Natural killer cell (primary cell): ENCODE measurements at regions not wholly inside any gene's neighbourhood (a gene's known extent, or its start where the extent isn't known, plus 50 kb on each side); places are given as distances from the start of the nearest gene placed in this dataset.

Experiments used
- ATAC-seq, 3 donors: fragments of 150-1000 bp in 2 of 3; fragments of 200-7000 bp in 1 of 3; cut with Tn5 transposase; 1 replicate in 1 of 3; 2 replicates in 2 of 3; pipeline ENCODE4 v1.10.0; 2021; ENCODE audit warnings: mild to moderate bottlenecking in 2 of 3, moderate library complexity in 2 of 3
- DNase-seq, 2 donors: peaks; one replicate each; pipeline versions ENCODE4 v3.0.0 to v3.0.0-alpha.2; 2013 to 2021; ENCODE audit warnings: mixed read lengths in 1 of 2
- H3K27ac ChIP-seq: one replicate; pipeline ENCODE4 v1.5.1; 2013; ENCODE audit warnings: mild to moderate bottlenecking, low read length
- H3K27me3 ChIP-seq: one replicate; pipeline ENCODE4 v1.6.1; 2013; ENCODE audit warnings: low read length; ENCODE audit not compliant: control insufficient read depth, insufficient read depth
- H3K36me3 ChIP-seq: one replicate; pipeline ENCODE4 v1.6.1; 2013; ENCODE audit warnings: low read length; ENCODE audit not compliant: control insufficient read depth, insufficient read depth
- H3K4me1 ChIP-seq: one replicate; pipeline ENCODE4 v1.6.1; 2013; ENCODE audit warnings: low read length; ENCODE audit not compliant: control insufficient read depth, insufficient read depth
- H3K4me3 ChIP-seq: one replicate; pipeline ENCODE4 v1.5.1; 2013; ENCODE audit warnings: low read length
- H3K9me3 ChIP-seq: one replicate; pipeline ENCODE4 v1.6.1; 2013; ENCODE audit warnings: low read length; ENCODE audit not compliant: control insufficient read depth, insufficient read depth
- H3K27ac Mint-ChIP-seq, 2 donors: one replicate each; pipeline ENCODE4 v1.8.0; 2022; ENCODE audit warnings: mild to moderate bottlenecking in 2 of 2, mixed read lengths in 2 of 2, moderate library complexity in 1 of 2
- H3K27me3 Mint-ChIP-seq, 2 donors: one replicate each; pipeline ENCODE4 v1.8.0; 2022; ENCODE audit warnings: low read depth in 2 of 2, mixed read lengths in 2 of 2
- H3K36me3 Mint-ChIP-seq: one replicate; pipeline ENCODE4 v1.8.0; 2022; ENCODE audit warnings: mixed read lengths
- H3K4me1 Mint-ChIP-seq, 2 donors: one replicate each; pipeline ENCODE4 v1.8.0; 2022; ENCODE audit warnings: mixed read lengths in 2 of 2
- H3K4me3 Mint-ChIP-seq: one replicate; pipeline ENCODE4 v1.8.0; 2022; ENCODE audit warnings: mild to moderate bottlenecking, moderate library complexity, mixed read lengths
- H3K9me3 Mint-ChIP-seq, 2 donors: one replicate each; pipeline ENCODE4 v1.8.0; 2022; ENCODE audit warnings: mixed read lengths in 2 of 2
- whole genome bisulfite sequencing: methylation state at CpG from one replicate; pipeline ENCODE4 v1.1.7; 2013; ENCODE audit warnings: missing lambda C conversion rate; ENCODE audit not compliant: insufficient coverage; 5-methylcytosine and 5-hydroxymethylcytosine counted together
- intact Hi-C: fragments of 100-400 bp; cut with micrococcal nuclease; formaldehyde crosslinking; loops from one replicate; pipeline ENCODE4 v1.14.2; 2022
- TF ChIP-seq, protein P1 (sequence below): fragments of 200-600 bp; IDR thresholded peaks from one replicate; pipeline ENCODE4 v1.8.0; 2022; ENCODE audit warnings: antibody characterized with exemption

DNA sequence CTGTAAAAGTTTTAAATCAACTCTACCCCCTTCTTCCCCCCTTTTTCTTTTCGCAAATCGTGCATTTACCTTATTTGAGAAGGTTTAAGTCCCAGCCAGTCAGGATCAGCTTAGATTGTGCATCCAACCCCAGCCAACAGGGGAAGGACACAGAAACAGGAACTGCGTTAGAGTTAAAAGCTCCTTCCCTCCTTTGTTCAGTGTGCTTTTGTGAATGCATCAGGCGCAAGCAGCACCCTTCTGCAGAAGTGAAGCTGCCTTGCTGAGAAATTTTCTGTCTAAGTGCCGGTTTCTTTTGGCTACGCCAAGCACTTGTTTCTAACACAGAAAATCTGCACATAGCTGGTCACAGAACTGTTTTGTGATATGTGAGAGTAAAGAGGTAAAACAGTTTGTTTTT is 56.2 kb upstream of the PRRC2C start:
- intact Hi-C loops = no loop called here
- no peaks in the 10 kb centered on the region for H3K9me3 Mint-ChIP-seq
- 88% methylated on average over 6 of the region's 6 CpGs for WGBS

DNA sequence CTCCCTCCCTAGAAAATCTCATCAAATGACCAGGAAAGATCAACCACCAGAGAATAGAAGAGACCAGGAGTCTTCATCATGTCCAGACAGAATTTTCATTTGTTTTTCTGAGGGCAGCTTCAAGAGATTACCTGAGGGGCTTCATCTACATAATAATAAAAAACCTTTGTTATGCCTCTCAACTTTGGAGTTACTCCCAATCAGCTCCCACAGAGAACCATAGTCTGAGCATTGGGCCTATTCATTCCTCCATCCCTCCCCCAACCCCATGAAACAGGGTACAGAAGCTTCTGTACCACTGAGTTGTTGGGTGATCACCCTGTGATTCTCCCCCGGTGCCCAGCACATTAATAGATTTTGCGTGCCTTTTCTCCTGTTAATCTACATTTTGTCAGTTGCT is 53.3 kb upstream of the PRRC2C start:
- intact Hi-C loops = no loop called here
- no peaks in the 10 kb centered on the region for H3K27me3 ChIP-seq
- no peak overlapping the region for H3K4me3 ChIP-seq
- Mint-ChIP-seq H3K27me3 (peaks cover 7% of the 10 kb centered on the region in 2 donors), H3K4me3 (no peak overlapping the region), H3K9me3 (no peaks in the 10 kb centered on the region), H3K27ac (no peak overlapping the region), H3K36me3 (no peaks in the 10 kb centered on the region), H3K4me1 (peaks cover 0 to 5% of the 10 kb centered on the region in 2 donors)
- WGBS = 90% methylated on average over 1 of the region's 2 CpGs
- DNase-seq (no peak), ATAC-seq (no peak)
- no peaks in the 10 kb centered on the region for H3K9me3 ChIP-seq
- H3K36me3 ChIP-seq = no peaks in the 10 kb centered on the region
- TF ChIP-seq, protein P1, sequence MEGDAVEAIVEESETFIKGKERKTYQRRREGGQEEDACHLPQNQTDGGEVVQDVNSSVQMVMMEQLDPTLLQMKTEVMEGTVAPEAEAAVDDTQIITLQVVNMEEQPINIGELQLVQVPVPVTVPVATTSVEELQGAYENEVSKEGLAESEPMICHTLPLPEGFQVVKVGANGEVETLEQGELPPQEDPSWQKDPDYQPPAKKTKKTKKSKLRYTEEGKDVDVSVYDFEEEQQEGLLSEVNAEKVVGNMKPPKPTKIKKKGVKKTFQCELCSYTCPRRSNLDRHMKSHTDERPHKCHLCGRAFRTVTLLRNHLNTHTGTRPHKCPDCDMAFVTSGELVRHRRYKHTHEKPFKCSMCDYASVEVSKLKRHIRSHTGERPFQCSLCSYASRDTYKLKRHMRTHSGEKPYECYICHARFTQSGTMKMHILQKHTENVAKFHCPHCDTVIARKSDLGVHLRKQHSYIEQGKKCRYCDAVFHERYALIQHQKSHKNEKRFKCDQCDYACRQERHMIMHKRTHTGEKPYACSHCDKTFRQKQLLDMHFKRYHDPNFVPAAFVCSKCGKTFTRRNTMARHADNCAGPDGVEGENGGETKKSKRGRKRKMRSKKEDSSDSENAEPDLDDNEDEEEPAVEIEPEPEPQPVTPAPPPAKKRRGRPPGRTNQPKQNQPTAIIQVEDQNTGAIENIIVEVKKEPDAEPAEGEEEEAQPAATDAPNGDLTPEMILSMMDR = no peak
- no peak overlapping the region for H3K27ac ChIP-seq
- H3K4me1 ChIP-seq = no peaks in the 10 kb centered on the region

More for the DNA sequence above, 56.2 kb upstream of the PRRC2C start:
- no peak overlapping the region for H3K4me3 Mint-ChIP-seq
- H3K4me1 ChIP-seq = no peaks in the 10 kb centered on the region
- no peak for DNase-seq
- no peaks in the 10 kb centered on the region for H3K4me1 Mint-ChIP-seq
- H3K9me3 ChIP-seq = no peaks in the 10 kb centered on the region
- TF ChIP-seq, protein P1 = no peak
- H3K4me3 ChIP-seq = no peak overlapping the region
- peaks cover 7 to 9% of the 10 kb centered on the region in 2 donors for H3K27me3 Mint-ChIP-seq
- H3K36me3 Mint-ChIP-seq = no peaks in the 10 kb centered on the region
- no peaks in the 10 kb centered on the region for H3K27me3 ChIP-seq
- no peak overlapping the region for H3K27ac Mint-ChIP-seq
- ATAC-seq = no peak
- no peaks in the 10 kb centered on the region for H3K36me3 ChIP-seq
- no peak overlapping the region for H3K27ac ChIP-seq

DNA sequence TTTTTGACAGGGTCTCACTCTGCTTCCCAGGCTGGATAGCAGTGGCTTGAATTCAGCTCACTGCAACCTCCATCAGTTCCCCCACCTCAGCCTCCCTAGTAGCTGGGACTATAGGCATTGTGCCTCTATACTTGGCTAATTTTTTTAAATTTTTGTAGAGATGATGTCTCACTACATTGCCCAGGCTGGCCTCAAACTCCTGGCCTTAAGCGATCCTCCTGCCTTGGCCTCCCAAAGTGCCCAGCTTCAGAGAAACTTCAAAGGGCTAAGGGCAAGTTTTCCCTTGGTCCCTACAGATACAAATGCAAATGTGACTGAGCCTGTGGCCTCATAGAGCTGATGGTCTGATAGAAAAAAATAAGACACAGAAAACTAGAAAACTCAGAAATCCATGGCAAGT is 52.9 kb upstream of the PRRC2C start:
- peaks cover 7% of the 10 kb centered on the region in 2 donors for H3K27me3 Mint-ChIP-seq
- H3K36me3 ChIP-seq = no peaks in the 10 kb centered on the region
- H3K4me1 ChIP-seq = no peaks in the 10 kb centered on the region
- no peak overlapping the region for H3K27ac Mint-ChIP-seq
- no peaks in the 10 kb centered on the region for H3K36me3 Mint-ChIP-seq
- H3K9me3 ChIP-seq = no peaks in the 10 kb centered on the region
- ATAC-seq (no peak), DNase-seq (no peak)
- H3K4me3 ChIP-seq = no peak overlapping the region
- H3K27ac ChIP-seq = no peak overlapping the region
- no peak overlapping the region for H3K4me3 Mint-ChIP-seq
- no peaks in the 10 kb centered on the region for H3K9me3 Mint-ChIP-seq
- intact Hi-C loops = no loop called here
- no peaks in the 10 kb centered on the region for H3K27me3 ChIP-seq
- 100% methylated on average over 1 of the region's 1 CpG for WGBS
- H3K4me1 Mint-ChIP-seq = peaks cover 0 to 5% of the 10 kb centered on the region in 2 donors
- TF ChIP-seq, protein P1 = no peak

DNA sequence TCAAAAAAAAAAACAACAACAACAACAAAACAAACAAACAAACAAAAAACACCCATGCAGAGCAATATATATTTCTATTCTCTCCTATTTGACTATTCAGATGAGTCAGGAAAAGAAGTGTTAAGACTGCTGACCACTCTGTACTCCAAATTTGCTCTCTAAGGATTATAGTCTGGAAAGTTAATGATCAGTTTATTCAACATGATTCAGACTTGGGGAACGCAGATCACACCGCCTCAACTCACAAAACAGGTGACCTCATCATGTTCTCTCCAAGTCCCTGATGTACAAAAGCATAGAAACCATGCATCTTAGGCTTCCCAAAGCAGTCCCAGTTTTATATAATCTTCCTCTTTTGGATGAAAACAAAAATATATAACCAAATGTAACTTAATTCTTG is 51.9 kb upstream of the PRRC2C start:
- Mint-ChIP-seq H3K36me3 (no peaks in the 10 kb centered on the region), H3K9me3 (no peaks in the 10 kb centered on the region), H3K27me3 (peaks cover 7% of the 10 kb centered on the region in 2 donors), H3K27ac (no peak overlapping the region), H3K4me1 (peaks cover 0 to 5% of the 10 kb centered on the region in 2 donors), H3K4me3 (no peak overlapping the region)
- Histone ChIP-seq H3K27ac (no peak overlapping the region), H3K4me3 (no peak overlapping the region), H3K4me1 (no peaks in the 10 kb centered on the region), H3K36me3 (no peaks in the 10 kb centered on the region), H3K9me3 (no peaks in the 10 kb centered on the region), H3K27me3 (no peaks in the 10 kb centered on the region)
- DNase-seq (no peak), ATAC-seq (no peak)
- TF ChIP-seq, protein P1 = no peak
- 81% methylated on average over 2 of the region's 2 CpGs for WGBS
- intact Hi-C loops = no loop called here
